AG04450 (cell line): ENCODE measurements at regions not wholly inside any gene's neighbourhood (a gene's known extent, or its start where the extent isn't known, plus 50 kb on each side); places are given as distances from the start of the nearest gene placed in this dataset.
"Not testable (repeated sequence)": the region's sequence is repeated elsewhere in the genome, so short reads cannot be mapped to it uniquely, and the experiment has no call there.

Experiments
- CTCF ChIA-PET: fragments of 300-600, 350-600 bp; formaldehyde crosslinking; extraction: SDS; loops from one replicate; lab custom pipeline; 2022; ENCODE audit warnings: antibody characterized with exemption, inconsistent platforms; lab: Charles Lee
- POLR2A ChIA-PET: fragments of 350-600 bp; formaldehyde crosslinking; extraction: SDS; loops from one replicate; lab custom pipeline; 2021; ENCODE audit warnings: antibody characterized with exemption, inconsistent platforms; lab: Yijun Ruan, JAX
- DNase-seq: peaks from one replicate; pipeline ENCODE4 v3.0.0-alpha.2; 2011; ENCODE audit warnings: low read depth, low spot score
- H3K27ac ChIP-seq: one replicate; pipeline ENCODE4 v1.5.1; 2012; ENCODE audit warnings: low read depth, low read length, control low read depth
- H3K27me3 ChIP-seq: one replicate; pipeline ENCODE4 v1.6.0; 2012; ENCODE audit warnings: low read length; ENCODE audit not compliant: control insufficient read depth, insufficient read depth
- H3K4me3 ChIP-seq: 2 replicates; pipeline ENCODE4 v1.5.1; 2011; ENCODE audit warnings: mild to moderate bottlenecking, low read depth, low read length, control low read depth
- H3K9me3 ChIP-seq: 2 replicates; pipeline ENCODE4 v1.5.1; 2012; ENCODE audit warnings: low read length; ENCODE audit not compliant: control insufficient read depth, insufficient read depth
- TF ChIP-seq, protein P1 (sequence below): IDR thresholded peaks from 2 replicates; pipeline ENCODE4 v1.5.1; 2011; ENCODE audit warnings: low read depth, low read length, control low read depth, inconsistent platforms

DNA sequence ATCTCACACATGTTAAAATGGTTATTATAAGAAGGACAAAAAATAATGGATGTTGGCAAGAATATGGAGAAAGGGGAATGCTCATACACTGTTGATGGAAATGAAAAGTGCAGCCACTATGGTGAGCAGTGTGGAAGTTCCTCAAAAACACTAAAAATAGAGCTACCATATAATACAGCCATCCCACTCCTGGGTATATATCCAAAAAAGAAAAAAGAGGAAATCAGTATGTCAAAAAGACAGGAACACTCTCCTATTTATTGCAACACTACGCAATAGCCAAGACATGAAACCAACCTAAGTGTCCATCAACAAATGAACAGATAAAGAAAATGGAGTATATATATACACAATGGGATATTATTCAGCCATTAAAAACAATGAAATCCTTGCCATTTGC lies 642.6 kb downstream of the RNF144A start:
- TF ChIP-seq, protein P1, sequence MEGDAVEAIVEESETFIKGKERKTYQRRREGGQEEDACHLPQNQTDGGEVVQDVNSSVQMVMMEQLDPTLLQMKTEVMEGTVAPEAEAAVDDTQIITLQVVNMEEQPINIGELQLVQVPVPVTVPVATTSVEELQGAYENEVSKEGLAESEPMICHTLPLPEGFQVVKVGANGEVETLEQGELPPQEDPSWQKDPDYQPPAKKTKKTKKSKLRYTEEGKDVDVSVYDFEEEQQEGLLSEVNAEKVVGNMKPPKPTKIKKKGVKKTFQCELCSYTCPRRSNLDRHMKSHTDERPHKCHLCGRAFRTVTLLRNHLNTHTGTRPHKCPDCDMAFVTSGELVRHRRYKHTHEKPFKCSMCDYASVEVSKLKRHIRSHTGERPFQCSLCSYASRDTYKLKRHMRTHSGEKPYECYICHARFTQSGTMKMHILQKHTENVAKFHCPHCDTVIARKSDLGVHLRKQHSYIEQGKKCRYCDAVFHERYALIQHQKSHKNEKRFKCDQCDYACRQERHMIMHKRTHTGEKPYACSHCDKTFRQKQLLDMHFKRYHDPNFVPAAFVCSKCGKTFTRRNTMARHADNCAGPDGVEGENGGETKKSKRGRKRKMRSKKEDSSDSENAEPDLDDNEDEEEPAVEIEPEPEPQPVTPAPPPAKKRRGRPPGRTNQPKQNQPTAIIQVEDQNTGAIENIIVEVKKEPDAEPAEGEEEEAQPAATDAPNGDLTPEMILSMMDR, result no peak
- no peaks in the 10 kb centered on the region; the same call in 1 of the 2 replicates for H3K9me3 ChIP-seq
- H3K27ac ChIP-seq, result no peak overlapping the region
- no peak for DNase-seq
- CTCF ChIA-PET, result no interaction called here
- POLR2A ChIA-PET, result no interaction called here
- H3K27me3 ChIP-seq, result no peaks in the 10 kb centered on the region
- no peak overlapping the region for H3K4me3 ChIP-seq

GRCh38 chr2:7566382-7566881 lies 649.2 kb downstream of the RNF144A start:
- ChIA-PET POLR2A (no interaction called here), CTCF (no interaction called here)
- Histone ChIP-seq H3K27me3 (no peaks in the 10 kb centered on the region), H3K9me3 (no peaks in the 10 kb centered on the region), H3K4me3 (no peak overlapping the region), H3K27ac (no peak overlapping the region)
- TF ChIP-seq, protein P1, result no peak
- DNase-seq, result no peak

- CTCF ChIA-PET, H3K9me3 ChIP-seq, H3K27ac ChIP-seq, DNase-seq, H3K27me3 ChIP-seq, H3K4me3 ChIP-seq, POLR2A ChIA-PET: not testable (repeated sequence)
These were observed 649.9 kb downstream of the RNF144A start for GRCh38 chr2:7567116-7567515.

DNA sequence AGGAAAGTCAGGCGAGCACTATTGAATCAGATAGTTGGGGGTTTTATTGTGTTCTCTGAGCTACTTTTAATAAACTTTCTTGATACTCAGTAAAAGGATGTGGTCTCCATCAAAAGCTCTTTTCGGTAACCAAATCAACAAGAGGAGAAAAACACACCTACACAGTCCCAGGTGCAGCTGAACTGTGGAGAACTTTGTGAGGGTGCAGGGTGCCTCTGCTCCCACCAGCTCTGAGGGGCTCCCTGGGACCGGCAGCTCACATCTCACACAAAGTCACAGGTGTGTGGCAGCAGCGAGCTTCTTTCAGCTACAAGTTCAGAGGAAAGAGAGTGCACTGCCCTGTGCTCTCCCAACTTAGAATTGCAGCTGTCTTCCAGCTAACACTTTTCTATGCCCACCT lies 650.4 kb downstream of the RNF144A start:
- H3K27me3 ChIP-seq, result no peaks in the 10 kb centered on the region
- no peak overlapping the region for H3K27ac ChIP-seq
- no peak overlapping the region for H3K4me3 ChIP-seq
- no peak for DNase-seq
- ChIA-PET POLR2A (no interaction called here), CTCF (no interaction called here)
- H3K9me3 ChIP-seq, result no peaks in the 10 kb centered on the region
- TF ChIP-seq, protein P1, result no peak

- H3K4me3 ChIP-seq, result no peak overlapping the region
- no peaks in the 10 kb centered on the region for H3K27me3 ChIP-seq
- ChIA-PET POLR2A (no interaction called here), CTCF (no interaction called here)
- no peak for DNase-seq
- TF ChIP-seq, protein P1, result no peak
- H3K9me3 ChIP-seq, result no peaks in the 10 kb centered on the region
- no peak overlapping the region for H3K27ac ChIP-seq
These were observed 653.0 kb downstream of the RNF144A start for GRCh38 chr2:7570247-7570646.

GRCh38 chr2:7571701-7572100 lies 654.5 kb downstream of the RNF144A start:
- POLR2A ChIA-PET, result no interaction called here
- TF ChIP-seq, protein P1, result no peak
- H3K9me3 ChIP-seq, result no peaks in the 10 kb centered on the region
- CTCF ChIA-PET, result no interaction called here
- no peak overlapping the region for H3K4me3 ChIP-seq
- no peaks in the 10 kb centered on the region for H3K27me3 ChIP-seq
- no peak for DNase-seq
- H3K27ac ChIP-seq, result no peak overlapping the region
